GM12872 (cell line): ENCODE measurements at regions not wholly inside any gene's neighbourhood (a gene's known extent, or its start where the extent isn't known, plus 50 kb on each side); places are given as distances from the start of the nearest gene placed in this dataset.

Experiments used
- TF ChIP-seq, protein P1 (sequence below): IDR thresholded peaks from 3 replicates; pipeline ENCODE4 v1.5.1; 2011; ENCODE audit warnings: low read depth, mild to moderate bottlenecking, low read length, moderate library complexity; ENCODE audit not compliant: insufficient read depth

DNA sequence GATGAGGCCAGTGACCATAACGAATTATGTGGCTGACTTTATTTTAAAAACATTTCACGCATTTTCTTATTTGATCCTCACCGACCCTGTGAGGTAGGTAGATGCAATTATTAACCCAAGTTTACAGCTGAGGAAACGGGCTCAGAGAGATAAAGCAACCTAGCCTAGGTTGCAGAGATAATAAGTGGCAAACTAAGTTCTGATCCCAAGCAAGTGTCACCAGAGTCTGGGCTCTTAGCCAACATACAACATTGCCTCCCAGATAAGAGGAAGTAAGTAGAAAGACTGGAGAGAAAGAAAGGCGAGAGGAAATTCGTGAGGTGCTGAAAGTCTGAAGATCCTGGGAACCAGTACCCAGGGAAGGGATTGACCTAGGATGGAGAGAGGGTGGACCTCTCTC, 77.4 kb upstream of the GPR50 start:
- TF ChIP-seq, protein P1, sequence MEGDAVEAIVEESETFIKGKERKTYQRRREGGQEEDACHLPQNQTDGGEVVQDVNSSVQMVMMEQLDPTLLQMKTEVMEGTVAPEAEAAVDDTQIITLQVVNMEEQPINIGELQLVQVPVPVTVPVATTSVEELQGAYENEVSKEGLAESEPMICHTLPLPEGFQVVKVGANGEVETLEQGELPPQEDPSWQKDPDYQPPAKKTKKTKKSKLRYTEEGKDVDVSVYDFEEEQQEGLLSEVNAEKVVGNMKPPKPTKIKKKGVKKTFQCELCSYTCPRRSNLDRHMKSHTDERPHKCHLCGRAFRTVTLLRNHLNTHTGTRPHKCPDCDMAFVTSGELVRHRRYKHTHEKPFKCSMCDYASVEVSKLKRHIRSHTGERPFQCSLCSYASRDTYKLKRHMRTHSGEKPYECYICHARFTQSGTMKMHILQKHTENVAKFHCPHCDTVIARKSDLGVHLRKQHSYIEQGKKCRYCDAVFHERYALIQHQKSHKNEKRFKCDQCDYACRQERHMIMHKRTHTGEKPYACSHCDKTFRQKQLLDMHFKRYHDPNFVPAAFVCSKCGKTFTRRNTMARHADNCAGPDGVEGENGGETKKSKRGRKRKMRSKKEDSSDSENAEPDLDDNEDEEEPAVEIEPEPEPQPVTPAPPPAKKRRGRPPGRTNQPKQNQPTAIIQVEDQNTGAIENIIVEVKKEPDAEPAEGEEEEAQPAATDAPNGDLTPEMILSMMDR = no peak

DNA sequence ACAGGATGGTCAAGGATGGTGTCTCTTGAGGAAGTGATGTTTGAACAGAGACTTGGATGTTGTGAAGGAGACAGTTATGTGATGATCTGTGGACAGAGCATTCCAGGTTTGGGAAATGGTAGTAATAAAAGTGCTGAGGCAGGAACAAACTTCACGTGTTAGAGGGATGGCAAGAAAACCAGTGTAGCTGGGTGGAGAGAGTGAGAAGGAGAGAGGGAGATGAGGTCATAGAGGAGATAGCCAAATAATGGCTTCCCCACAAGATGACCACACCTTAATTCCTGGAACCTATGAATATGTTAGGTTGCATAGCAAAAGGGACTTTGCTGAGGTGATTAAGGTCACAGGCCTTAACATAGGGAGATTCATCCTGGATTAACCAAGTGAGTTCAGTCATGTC, 75.6 kb upstream of the GPR50 start:
- TF ChIP-seq, protein P1 = no peak
